NCI-H510A treated with DMSO at 0.1 percent for 48 hours (cell line): ENCODE measurements at regions not wholly inside any gene's neighbourhood (a gene's known extent, or its start where the extent isn't known, plus 50 kb on each side); places are given as distances from the start of the nearest gene placed in this dataset.
"Not testable (repeated sequence)": the region's sequence is repeated elsewhere in the genome, so short reads cannot be mapped to it uniquely, and the experiment has no call there.

Source experiments
- DNase-seq: peaks from one replicate; lab custom pipeline; 2025; lab: John Stamatoyannopoulos, UW

DNA sequence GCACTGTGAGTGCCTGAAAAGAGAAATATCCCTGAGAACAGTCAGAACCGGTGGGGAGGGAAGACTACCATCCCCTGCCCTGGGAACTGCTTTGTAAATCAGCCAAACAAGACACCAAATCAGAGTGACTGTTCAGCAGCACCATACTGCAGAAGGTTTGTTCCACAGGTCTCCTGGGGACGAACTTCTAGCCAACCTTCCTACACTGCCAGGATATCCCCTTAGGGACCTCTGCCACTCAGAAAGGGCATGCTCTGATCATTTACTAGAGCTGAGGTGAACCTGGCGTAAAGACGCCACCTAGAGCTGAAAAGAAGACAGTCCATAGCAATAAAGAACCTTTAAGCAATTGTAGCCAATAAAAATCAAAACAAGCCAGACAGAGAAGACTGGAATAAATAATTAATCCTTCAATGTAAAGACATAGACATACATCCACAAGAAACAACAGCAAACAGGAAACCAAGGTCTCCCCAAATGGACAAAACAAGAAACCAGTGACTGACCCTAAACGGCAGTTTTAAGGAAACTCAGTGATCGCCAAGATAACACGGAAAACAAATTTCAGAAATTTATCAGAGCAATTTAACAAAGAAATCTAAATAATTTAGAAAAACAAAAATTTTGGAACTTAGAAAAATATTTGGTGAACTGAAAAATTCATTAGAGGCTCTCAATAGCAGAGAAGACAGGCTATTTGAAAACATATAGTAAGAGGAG lies 228.1 kb upstream of the AMIGO2 start:
- peak; percentile 90 for DNase-seq

GRCh38 chr12:47306773-47307679 lies 227.3 kb upstream of the AMIGO2 start:
- not testable (repeated sequence) for DNase-seq

DNA sequence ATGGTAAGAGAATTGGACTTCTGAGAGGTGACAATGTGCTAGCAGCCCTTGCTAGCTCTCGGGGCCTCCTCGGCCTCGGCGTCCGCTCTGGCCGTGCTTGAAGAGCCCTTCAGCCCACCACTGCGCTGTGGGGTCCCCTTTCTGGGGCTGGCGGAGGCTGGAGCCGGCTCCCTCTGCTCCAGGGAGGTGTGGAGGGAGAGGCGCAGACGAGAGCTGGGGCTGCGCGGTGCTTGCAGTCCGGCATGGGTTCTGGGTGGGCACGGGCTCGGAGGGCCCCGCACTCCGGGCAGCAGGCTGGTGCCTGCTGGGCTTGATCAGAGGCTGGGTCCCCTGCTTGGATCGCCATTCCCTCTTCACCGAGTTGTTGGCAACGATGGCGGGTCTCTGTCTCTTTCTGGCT lies 226.4 kb upstream of the AMIGO2 start:
- no peak for DNase-seq

DNA sequence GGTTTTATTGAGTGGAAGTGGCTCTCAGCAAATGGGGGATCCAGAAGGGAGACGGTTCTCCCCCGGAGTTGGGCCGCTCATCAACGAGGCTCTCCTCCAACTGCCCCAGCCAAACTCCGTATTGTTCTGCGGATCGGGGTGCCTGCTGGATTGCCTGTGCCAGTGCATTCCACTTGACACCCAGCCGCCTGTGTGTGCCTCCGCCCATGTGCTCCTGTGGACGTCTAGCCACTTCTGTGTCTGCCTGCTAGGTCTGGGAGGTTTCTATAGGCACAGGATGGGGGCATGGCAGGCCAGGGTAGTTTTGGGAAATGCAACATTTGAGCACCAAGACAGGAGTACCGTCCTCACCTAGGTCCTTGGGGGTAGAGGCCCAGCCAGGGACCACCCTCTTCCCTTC lies 225.7 kb upstream of the AMIGO2 start:
- DNase-seq: no peak

DNA sequence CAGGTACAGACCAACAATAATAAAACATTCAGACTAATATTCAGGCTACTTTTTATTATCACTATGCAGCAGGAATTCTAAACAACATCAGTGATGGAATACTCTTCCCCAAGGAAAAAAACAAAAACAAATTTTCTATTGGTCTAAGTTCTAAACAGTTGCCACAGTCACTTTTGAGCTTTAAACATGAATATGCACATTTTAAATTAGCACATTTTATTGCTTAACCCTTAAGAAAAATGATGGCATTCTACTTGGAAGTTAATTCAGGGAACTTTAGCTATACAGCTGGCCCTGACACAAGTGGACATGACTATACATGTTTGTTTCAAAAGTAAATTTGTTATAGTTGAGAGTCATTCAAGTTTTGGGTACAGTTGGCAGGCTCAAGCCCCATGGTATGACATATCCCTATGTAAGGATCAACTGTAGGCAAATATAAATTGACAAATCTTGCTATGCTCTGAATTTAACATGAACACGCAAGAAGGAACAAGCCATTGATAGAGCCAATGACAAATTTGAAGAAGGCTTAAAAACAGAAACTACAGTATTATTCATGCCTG lies 224.3 kb upstream of the AMIGO2 start:
- DNase-seq: no peak

DNA sequence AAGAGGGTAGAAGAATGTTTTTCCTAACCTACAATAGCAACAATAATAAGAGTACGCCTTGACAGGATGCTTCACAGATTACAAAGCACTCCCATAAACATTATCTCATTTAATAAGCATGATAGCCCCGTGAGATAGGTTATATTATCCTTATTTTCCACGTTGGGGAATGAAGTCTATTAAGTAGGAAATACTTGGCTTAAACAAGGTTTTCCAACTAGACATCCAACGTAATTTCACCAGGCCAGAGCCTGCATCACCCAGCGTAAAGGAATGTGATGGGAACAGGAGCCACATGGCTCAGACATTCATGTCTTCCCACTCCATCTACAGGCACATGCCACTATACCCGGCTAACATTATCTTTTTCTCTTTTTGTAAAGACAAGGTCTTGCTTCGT lies 223.4 kb upstream of the AMIGO2 start:
- no peak for DNase-seq

DNA sequence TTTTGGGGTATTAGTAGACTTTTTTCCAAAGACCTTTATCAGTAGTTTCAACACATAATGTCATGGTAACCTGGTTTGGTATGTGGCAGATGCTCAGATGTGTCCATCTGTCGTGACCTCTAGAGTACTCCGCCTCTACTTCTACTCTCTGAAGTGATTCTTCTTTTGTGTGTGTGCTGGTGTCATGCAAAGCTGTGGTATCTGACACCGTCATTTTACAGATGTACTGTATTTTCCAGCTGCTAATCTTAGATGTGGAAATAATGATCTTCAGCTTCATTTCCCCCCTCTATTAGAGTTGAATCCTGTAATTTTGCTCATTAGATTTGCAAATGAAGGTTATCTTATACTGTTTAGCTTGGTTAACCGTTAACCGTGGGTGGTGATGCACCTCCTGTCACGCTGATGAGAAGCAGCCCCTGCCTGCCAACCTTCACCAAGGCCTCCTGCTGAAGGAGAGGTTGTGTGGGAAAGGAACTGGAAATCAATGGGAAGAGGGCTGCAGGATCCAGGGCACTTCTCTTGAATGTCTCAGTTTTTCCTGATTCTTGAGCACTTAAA lies 222.4 kb upstream of the AMIGO2 start:
- no peak for DNase-seq

- DNase-seq: no peak
These were observed 219.8 kb upstream of the AMIGO2 start for GRCh38 chr12:47299586-47299985.

DNA sequence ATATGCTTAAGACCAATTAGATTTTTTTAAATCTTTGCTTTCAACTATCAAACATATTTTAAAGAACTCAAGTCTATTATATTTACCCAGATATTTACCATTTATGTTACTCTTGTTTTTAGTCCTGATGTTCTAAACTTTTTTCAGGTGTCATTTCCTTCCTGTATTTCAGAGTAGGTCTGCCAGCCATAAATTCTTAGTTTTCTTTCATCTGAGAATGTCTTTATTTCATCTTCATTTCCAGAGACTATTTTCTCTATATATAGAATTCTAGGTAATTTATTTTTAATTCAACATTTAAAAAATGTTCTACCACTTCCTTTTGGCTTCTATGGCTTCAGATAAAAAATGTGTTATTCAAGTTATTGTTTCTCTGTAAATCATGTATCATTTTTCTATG lies 218.2 kb upstream of the AMIGO2 start:
- DNase-seq: no peak

DNA sequence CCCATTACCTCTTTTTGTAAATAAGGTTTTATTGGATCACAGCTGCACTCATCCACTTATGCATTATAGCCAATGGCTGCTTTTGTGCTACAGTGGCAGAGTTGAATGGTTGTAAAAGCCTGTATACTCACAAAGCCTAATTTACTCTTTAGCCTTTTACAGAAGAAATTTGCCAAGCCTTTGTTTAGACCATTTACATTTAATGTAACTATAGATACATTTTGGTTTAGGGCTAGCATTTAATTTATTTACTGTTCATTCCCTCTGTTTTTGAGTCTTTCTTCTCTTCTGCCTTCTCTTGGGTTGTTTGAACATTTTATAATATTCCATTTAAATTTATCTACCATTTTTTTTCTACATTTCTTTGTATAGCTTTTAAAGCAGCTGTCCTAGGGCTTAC lies 217.1 kb upstream of the AMIGO2 start:
- no peak for DNase-seq

DNA sequence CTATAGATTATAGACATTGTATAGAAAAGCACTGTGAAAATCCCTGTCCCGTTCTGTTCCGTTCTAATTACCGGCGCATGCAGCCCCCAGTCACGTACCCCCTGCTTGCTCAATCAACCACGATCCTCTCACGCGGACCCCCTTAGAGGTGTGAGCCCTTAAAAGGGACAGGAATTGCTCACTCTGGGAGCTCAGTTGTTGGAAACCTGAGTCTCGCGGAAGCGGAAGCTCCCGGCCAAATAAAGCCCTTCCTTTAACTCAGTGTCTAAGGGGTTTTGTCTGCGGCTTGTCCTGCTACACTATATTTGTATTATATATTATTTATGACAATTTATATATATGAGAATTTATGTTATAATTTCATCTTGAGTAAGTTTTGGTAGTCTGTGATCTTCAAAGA lies 213.6 kb upstream of the AMIGO2 start:
- no peak for DNase-seq

- DNase-seq: no peak
These were observed 206.9 kb upstream of the AMIGO2 start for GRCh38 chr12:47286676-47287075.
